ENCODE measurements at regions not wholly inside any gene's neighbourhood (a gene's known extent, or its start where the extent isn't known, plus 50 kb on each side); places are given as distances from the start of the nearest gene placed in this dataset.

- no peak overlapping the region for H3K4me3 ChIP-seq (ENCODE audit: control insufficient read depth in 1 of 2, extremely low read depth in 1 of 2, low read length in 1 of 2)
- no peaks in the 10 kb centered on the region for H3K9me3 ChIP-seq
- no peaks in the 10 kb centered on the region for H3K36me3 Mint-ChIP-seq
- peaks cover 0 to 2% (median 2%) of the 10 kb centered on the region in 3 donors for H3K4me1 Mint-ChIP-seq
- H3K27me3 Mint-ChIP-seq = no peaks in the 10 kb centered on the region
- ChIA-PET CTCF (no interaction called here), POLR2A (no interaction called here)
- H3K27ac Mint-ChIP-seq = no peak overlapping the region
- no peaks in the 10 kb centered on the region for H3K36me3 ChIP-seq (ENCODE audit: control insufficient read depth in 2 of 2, extremely low read depth in 1 of 2, insufficient read depth in 1 of 2, low read length in 1 of 2)
- ATAC-seq (replicated peaks in 1 of 4) (no peak), DNase-seq (no peak)
- H3K27me3 ChIP-seq (replicated peaks in 1 of 2; ENCODE audit: control insufficient read depth in 2 of 2, extremely low read depth in 1 of 2, insufficient read depth in 2 of 2, low read length in 1 of 2) = no peaks in the 10 kb centered on the region
- H3K4me3 Mint-ChIP-seq = no peak overlapping the region
- H3K27ac ChIP-seq (ENCODE audit: low read length) = no peak overlapping the region
- H3K4me1 ChIP-seq (ENCODE audit: control insufficient read depth in 1 of 2, extremely low read depth in 1 of 2, insufficient read depth in 2 of 2, low read length in 2 of 2) = no peaks in the 10 kb centered on the region
- WGBS (ENCODE audit: insufficient coverage) = no CpG with 5 or more reads among the region's 1 CpG
- H3K9me3 Mint-ChIP-seq = no peaks in the 10 kb centered on the region
Observed at GRCh38 chr5:40268088-40268487, 411.6 kb upstream of the PTGER4 start.

- no peaks in the 10 kb centered on the region for H3K27me3 ChIP-seq (replicated peaks in 1 of 2; ENCODE audit: control insufficient read depth in 2 of 2, extremely low read depth in 1 of 2, insufficient read depth in 2 of 2, low read length in 1 of 2)
- DNase-seq (no peak), ATAC-seq (replicated peaks in 1 of 4) (no peak)
- no peaks in the 10 kb centered on the region for H3K4me1 ChIP-seq (ENCODE audit: control insufficient read depth in 1 of 2, extremely low read depth in 1 of 2, insufficient read depth in 2 of 2, low read length in 2 of 2)
- H3K36me3 ChIP-seq (ENCODE audit: control insufficient read depth in 2 of 2, extremely low read depth in 1 of 2, insufficient read depth in 1 of 2, low read length in 1 of 2) = no peaks in the 10 kb centered on the region
- no peaks in the 10 kb centered on the region for H3K9me3 Mint-ChIP-seq
- no peak overlapping the region for H3K27ac ChIP-seq (ENCODE audit: low read length)
- no peaks in the 10 kb centered on the region for H3K9me3 ChIP-seq
- CTCF ChIA-PET = no interaction called here
- no peaks in the 10 kb centered on the region for H3K27me3 Mint-ChIP-seq
- H3K4me3 ChIP-seq (ENCODE audit: control insufficient read depth in 1 of 2, extremely low read depth in 1 of 2, low read length in 1 of 2) = no peak overlapping the region
- WGBS (ENCODE audit: insufficient coverage) = no CpG with 5 or more reads among the region's 2 CpGs
- no peaks in the 10 kb centered on the region for H3K36me3 Mint-ChIP-seq
- H3K27ac Mint-ChIP-seq = no peak overlapping the region
- peaks cover 0 to 2% (median 2%) of the 10 kb centered on the region in 3 donors for H3K4me1 Mint-ChIP-seq
- H3K4me3 Mint-ChIP-seq = no peak overlapping the region
- POLR2A ChIA-PET = interaction anchor here in 1 of 2 donors (0.5 to 0.6 kb wide), 2 partner anchors 134 to 175 kb away, joined by 3 read pairs; no protein-coding TSS in a partner anchor
Observed at GRCh38 chr5:40266952-40267351, 412.8 kb upstream of the PTGER4 start.

GRCh38 chr5:40261984-40262383 lies 417.7 kb upstream of the PTGER4 start:
- Histone ChIP-seq H3K9me3 (no peaks in the 10 kb centered on the region), H3K27ac (ENCODE audit: low read length) (no peak overlapping the region), H3K27me3 (replicated peaks in 1 of 2; ENCODE audit: control insufficient read depth in 2 of 2, extremely low read depth in 1 of 2, insufficient read depth in 2 of 2, low read length in 1 of 2) (no peaks in the 10 kb centered on the region), H3K4me3 (ENCODE audit: control insufficient read depth in 1 of 2, extremely low read depth in 1 of 2, low read length in 1 of 2) (no peak overlapping the region), H3K4me1 (ENCODE audit: control insufficient read depth in 1 of 2, extremely low read depth in 1 of 2, insufficient read depth in 2 of 2, low read length in 2 of 2) (no peaks in the 10 kb centered on the region), H3K36me3 (ENCODE audit: control insufficient read depth in 2 of 2, extremely low read depth in 1 of 2, insufficient read depth in 1 of 2, low read length in 1 of 2) (no peaks in the 10 kb centered on the region)
- no CpG with 5 or more reads among the region's 1 CpG for WGBS (ENCODE audit: insufficient coverage)
- ChIA-PET CTCF (no interaction called here), POLR2A (no interaction called here)
- no peak overlapping the region for H3K27ac Mint-ChIP-seq
- peaks cover 0 to 5% (median 3%) of the 10 kb centered on the region in 3 donors for H3K9me3 Mint-ChIP-seq
- H3K36me3 Mint-ChIP-seq = no peaks in the 10 kb centered on the region
- DNase-seq (no peak), ATAC-seq (replicated peaks in 1 of 4) (no peak)
- H3K27me3 Mint-ChIP-seq = no peaks in the 10 kb centered on the region
- H3K4me3 Mint-ChIP-seq = no peak overlapping the region
- H3K4me1 Mint-ChIP-seq = no peaks in the 10 kb centered on the region

GRCh38 chr5:40260361-40260760 lies 419.4 kb upstream of the PTGER4 start:
- H3K27ac Mint-ChIP-seq = no peak overlapping the region
- no peaks in the 10 kb centered on the region for H3K4me1 Mint-ChIP-seq
- WGBS (ENCODE audit: insufficient coverage) = 80% methylated on average over 1 of the region's 4 CpGs
- Histone ChIP-seq H3K27me3 (replicated peaks in 1 of 2; ENCODE audit: control insufficient read depth in 2 of 2, extremely low read depth in 1 of 2, insufficient read depth in 2 of 2, low read length in 1 of 2) (no peaks in the 10 kb centered on the region), H3K9me3 (no peaks in the 10 kb centered on the region), H3K27ac (ENCODE audit: low read length) (no peak overlapping the region), H3K4me1 (ENCODE audit: control insufficient read depth in 1 of 2, extremely low read depth in 1 of 2, insufficient read depth in 2 of 2, low read length in 2 of 2) (no peaks in the 10 kb centered on the region), H3K36me3 (ENCODE audit: control insufficient read depth in 2 of 2, extremely low read depth in 1 of 2, insufficient read depth in 1 of 2, low read length in 1 of 2) (no peaks in the 10 kb centered on the region), H3K4me3 (ENCODE audit: control insufficient read depth in 1 of 2, extremely low read depth in 1 of 2, low read length in 1 of 2) (no peak overlapping the region)
- POLR2A ChIA-PET = no interaction called here
- ATAC-seq (replicated peaks in 1 of 4) (no peak), DNase-seq (no peak)
- CTCF ChIA-PET = no interaction called here
- no peak overlapping the region for H3K4me3 Mint-ChIP-seq
- H3K9me3 Mint-ChIP-seq = peaks cover 0 to 5% (median 3%) of the 10 kb centered on the region in 3 donors
- no peaks in the 10 kb centered on the region for H3K36me3 Mint-ChIP-seq
- no peaks in the 10 kb centered on the region for H3K27me3 Mint-ChIP-seq

- peak in 1 of 35 experiments; percentile 11 for DNase-seq
- no CpG with 5 or more reads among the region's 1 CpG for whole genome bisulfite sequencing (ENCODE audit: insufficient coverage)
- CTCF ChIA-PET = interaction anchor here in 1 of 2 donors (1.2 kb wide), 1 partner anchor 14 kb away, joined by 3 read pairs; no protein-coding TSS in a partner anchor
- Mint-ChIP-seq H3K27ac (no peak overlapping the region), H3K4me1 (no peaks in the 10 kb centered on the region), H3K27me3 (no peaks in the 10 kb centered on the region), H3K36me3 (no peaks in the 10 kb centered on the region), H3K9me3 (peaks cover 0 to 5% (median 3%) of the 10 kb centered on the region in 3 donors), H3K4me3 (no peak overlapping the region)
- POLR2A ChIA-PET = interaction anchor here in 1 of 2 donors (0.6 kb wide), 1 partner anchor 207 kb away, joined by 3 read pairs; no protein-coding TSS in a partner anchor
- no peaks in the 10 kb centered on the region for H3K36me3 ChIP-seq (ENCODE audit: control insufficient read depth in 2 of 2, extremely low read depth in 1 of 2, insufficient read depth in 1 of 2, low read length in 1 of 2)
- H3K9me3 ChIP-seq = no peaks in the 10 kb centered on the region
- no peaks in the 10 kb centered on the region for H3K27me3 ChIP-seq (replicated peaks in 1 of 2; ENCODE audit: control insufficient read depth in 2 of 2, extremely low read depth in 1 of 2, insufficient read depth in 2 of 2, low read length in 1 of 2)
- H3K27ac ChIP-seq (ENCODE audit: low read length) = no peak overlapping the region
- no peak overlapping the region for H3K4me3 ChIP-seq (ENCODE audit: control insufficient read depth in 1 of 2, extremely low read depth in 1 of 2, low read length in 1 of 2)
- no peaks in the 10 kb centered on the region for H3K4me1 ChIP-seq (ENCODE audit: control insufficient read depth in 1 of 2, extremely low read depth in 1 of 2, insufficient read depth in 2 of 2, low read length in 2 of 2)
- ATAC-seq (replicated peaks in 1 of 4) = no peak
Observed at GRCh38 chr5:40258222-40258621, 421.5 kb upstream of the PTGER4 start.

- ChIA-PET POLR2A (interaction anchor here in 1 of 2 donors (0.6 to 0.7 kb wide), 3 partner anchors 16 to 60 kb away, joined by 3 read pairs; no protein-coding TSS in a partner anchor), CTCF (interaction anchor here in 1 of 2 donors (0.5 kb wide), 1 partner anchor 17 kb away, joined by 3 read pairs; no protein-coding TSS in a partner anchor)
- DNase-seq (no peak), ATAC-seq (replicated peaks in 1 of 4) (no peak)
- no peaks in the 10 kb centered on the region for H3K4me1 Mint-ChIP-seq
- no peaks in the 10 kb centered on the region for H3K9me3 ChIP-seq
- peaks cover 4 to 10% (median 5%) of the 10 kb centered on the region in 3 donors for H3K9me3 Mint-ChIP-seq
- H3K27me3 ChIP-seq (replicated peaks in 1 of 2; ENCODE audit: control insufficient read depth in 2 of 2, extremely low read depth in 1 of 2, insufficient read depth in 2 of 2, low read length in 1 of 2) = no peaks in the 10 kb centered on the region
- no peak overlapping the region for H3K27ac ChIP-seq (ENCODE audit: low read length)
- no peaks in the 10 kb centered on the region for H3K4me1 ChIP-seq (ENCODE audit: control insufficient read depth in 1 of 2, extremely low read depth in 1 of 2, insufficient read depth in 2 of 2, low read length in 2 of 2)
- no peaks in the 10 kb centered on the region for H3K36me3 ChIP-seq (ENCODE audit: control insufficient read depth in 2 of 2, extremely low read depth in 1 of 2, insufficient read depth in 1 of 2, low read length in 1 of 2)
- no peak overlapping the region for H3K4me3 ChIP-seq (ENCODE audit: control insufficient read depth in 1 of 2, extremely low read depth in 1 of 2, low read length in 1 of 2)
- H3K27ac Mint-ChIP-seq = no peak overlapping the region
- no peak overlapping the region for H3K4me3 Mint-ChIP-seq
- H3K36me3 Mint-ChIP-seq = peaks cover 6% of the 10 kb centered on the region
- no peaks in the 10 kb centered on the region for H3K27me3 Mint-ChIP-seq
Observed at GRCh38 chr5:40240671-40241070, 439.0 kb upstream of the PTGER4 start.

- H3K27ac Mint-ChIP-seq = no peak overlapping the region
- peaks cover 4 to 10% (median 5%) of the 10 kb centered on the region in 3 donors for H3K9me3 Mint-ChIP-seq
- ChIA-PET CTCF (no interaction called here), POLR2A (interaction anchor here in 1 of 2 donors (0.6 to 0.7 kb wide), 3 partner anchors 15 to 60 kb away, joined by 3 read pairs; no protein-coding TSS in a partner anchor)
- Histone ChIP-seq H3K27me3 (replicated peaks in 1 of 2; ENCODE audit: control insufficient read depth in 2 of 2, extremely low read depth in 1 of 2, insufficient read depth in 2 of 2, low read length in 1 of 2) (no peaks in the 10 kb centered on the region), H3K4me3 (ENCODE audit: control insufficient read depth in 1 of 2, extremely low read depth in 1 of 2, low read length in 1 of 2) (no peak overlapping the region), H3K36me3 (ENCODE audit: control insufficient read depth in 2 of 2, extremely low read depth in 1 of 2, insufficient read depth in 1 of 2, low read length in 1 of 2) (no peaks in the 10 kb centered on the region), H3K27ac (ENCODE audit: low read length) (no peak overlapping the region), H3K9me3 (no peaks in the 10 kb centered on the region), H3K4me1 (ENCODE audit: control insufficient read depth in 1 of 2, extremely low read depth in 1 of 2, insufficient read depth in 2 of 2, low read length in 2 of 2) (no peaks in the 10 kb centered on the region)
- no peak overlapping the region for H3K4me3 Mint-ChIP-seq
- no peaks in the 10 kb centered on the region for H3K27me3 Mint-ChIP-seq
- ATAC-seq (replicated peaks in 1 of 4) (no peak), DNase-seq (no peak)
- no CpG with 5 or more reads among the region's 1 CpG for WGBS (ENCODE audit: insufficient coverage)
- peaks cover 6% of the 10 kb centered on the region for H3K36me3 Mint-ChIP-seq
- no peaks in the 10 kb centered on the region for H3K4me1 Mint-ChIP-seq
Observed at GRCh38 chr5:40240111-40240510, 439.6 kb upstream of the PTGER4 start.

Data from T-cell (primary cell).